HG02571 (cell line): ENCODE measurements at regions not wholly inside any gene's neighbourhood (a gene's known extent, or its start where the extent isn't known, plus 50 kb on each side); places are given as distances from the start of the nearest gene placed in this dataset.
"Not testable (repeated sequence)": the region's sequence is repeated elsewhere in the genome, so short reads cannot be mapped to it uniquely, and the experiment has no call there.

ENCODE experiments used
- ATAC-seq: cut with Tn5 transposase; IDR thresholded peaks from one replicate; pipeline ENCODE4 v1.9.1; 2021; ENCODE audit warnings: mild to moderate bottlenecking, moderate library complexity; ENCODE audit not compliant: unreplicated experiment

GRCh38 chr6:105884426-105884825 is 201.7 kb upstream of the PRDM1 start:
- no peak for ATAC-seq

DNA sequence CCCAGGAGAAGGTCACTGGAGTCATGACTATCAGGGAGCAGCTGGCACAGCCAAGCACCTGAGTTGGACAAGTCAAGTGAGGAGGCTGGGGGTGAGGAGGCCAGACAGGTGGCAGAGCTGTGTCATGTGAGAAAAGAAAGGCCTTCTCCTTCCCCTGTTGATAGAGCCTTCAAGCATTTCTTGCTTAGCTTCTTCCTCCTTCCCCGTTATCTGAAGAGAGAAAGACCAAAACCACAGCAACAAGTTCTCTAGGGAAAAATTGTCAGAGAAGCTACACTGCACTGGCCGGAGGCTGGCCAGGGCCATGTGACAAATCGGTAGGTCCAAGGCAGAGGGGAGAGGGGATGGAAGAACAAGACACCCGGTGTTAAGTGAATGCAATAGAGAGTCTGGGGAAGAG is 202.1 kb upstream of the PRDM1 start:
- ATAC-seq: no peak

DNA sequence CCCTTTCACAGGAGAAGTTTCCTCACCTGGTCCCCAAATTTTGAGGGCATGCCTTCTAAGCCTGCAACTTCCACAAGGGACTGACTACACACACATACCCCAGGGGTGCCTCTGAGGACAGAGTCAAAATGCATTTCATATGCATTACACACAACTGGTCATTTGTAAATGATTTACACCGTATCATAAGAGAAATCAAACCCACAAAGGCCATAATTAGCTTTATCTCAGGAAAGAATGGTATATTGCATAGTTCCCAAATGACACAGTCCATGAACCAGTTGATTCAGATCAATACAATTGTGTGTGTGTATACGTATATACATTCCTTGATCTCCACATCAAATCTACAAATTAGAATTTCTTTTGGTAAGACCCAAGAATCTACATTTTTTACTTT is 203.3 kb upstream of the PRDM1 start:
- ATAC-seq: no peak

- ATAC-seq: no peak
Measured at GRCh38 chr6:105882121-105882803, 203.9 kb upstream of the PRDM1 start.

DNA sequence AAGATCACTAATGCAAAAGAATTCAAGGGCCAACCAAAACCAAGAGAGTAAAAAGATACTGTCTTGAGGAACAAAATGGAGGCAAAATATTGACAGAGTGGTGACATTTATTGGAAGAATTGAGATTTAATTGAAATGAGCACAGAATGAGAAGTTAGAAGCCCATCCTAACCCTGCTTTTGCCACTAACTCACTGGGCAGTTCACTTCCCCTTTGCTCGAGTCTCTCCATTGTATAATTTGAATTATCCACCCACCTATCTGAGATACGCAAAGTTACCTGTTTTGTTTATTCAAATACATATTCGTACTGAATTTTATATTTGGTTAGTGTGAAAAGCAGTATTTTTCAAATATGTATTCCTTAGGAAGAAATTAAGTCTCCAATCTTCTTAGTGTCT is 204.5 kb upstream of the PRDM1 start:
- ATAC-seq: no peak

DNA sequence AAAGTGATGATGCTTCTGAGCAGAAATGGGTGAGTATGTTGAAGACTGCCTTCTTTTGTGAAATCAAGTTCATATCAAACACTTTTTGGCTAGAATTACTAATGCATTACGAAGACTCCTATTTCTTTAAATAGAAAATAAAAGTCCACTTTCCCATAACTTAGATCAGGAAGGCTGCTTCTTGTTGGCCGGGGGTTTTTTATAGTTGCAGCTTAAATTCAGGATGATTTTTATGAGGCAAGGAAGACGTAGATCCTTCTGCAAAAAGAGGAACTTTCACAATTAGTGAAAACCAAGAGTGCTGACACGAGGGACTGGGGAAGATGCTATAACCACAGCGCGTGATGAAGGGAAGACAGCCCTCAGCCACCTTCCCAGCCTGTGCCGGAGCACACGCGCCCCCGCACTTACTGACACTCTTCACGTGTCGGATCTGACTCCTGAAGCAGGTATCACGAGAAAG is 206.1 kb upstream of the PRDM1 start:
- ATAC-seq: no peak

DNA sequence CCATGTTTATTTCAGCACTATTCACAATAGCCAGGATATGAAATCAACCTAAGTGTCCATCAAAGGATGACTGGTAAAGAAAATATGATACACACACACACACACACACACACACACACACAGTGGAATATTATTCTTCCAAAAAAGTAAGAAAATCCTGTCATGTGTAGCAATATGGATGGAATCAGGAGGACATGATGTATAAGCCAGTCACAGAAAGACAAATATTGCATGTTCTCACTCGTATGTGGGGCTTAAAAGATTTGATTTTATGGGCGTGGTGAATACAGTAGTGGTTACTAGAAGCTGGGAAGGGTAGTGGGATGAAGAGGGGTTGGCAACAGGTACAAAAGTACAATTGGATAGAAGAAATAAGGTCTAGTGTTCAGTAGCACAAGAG is 207.0 kb upstream of the PRDM1 start:
- ATAC-seq: no peak

GRCh38 chr6:105875974-105876640 is 210.0 kb upstream of the PRDM1 start:
- no peak for ATAC-seq

- no peak for ATAC-seq
Measured at GRCh38 chr6:105874835-105875626, 211.1 kb upstream of the PRDM1 start.

- ATAC-seq: no peak
Measured at GRCh38 chr6:105873799-105874198, 212.3 kb upstream of the PRDM1 start.

GRCh38 chr6:105873211-105873704 is 212.9 kb upstream of the PRDM1 start:
- ATAC-seq: no peak

DNA sequence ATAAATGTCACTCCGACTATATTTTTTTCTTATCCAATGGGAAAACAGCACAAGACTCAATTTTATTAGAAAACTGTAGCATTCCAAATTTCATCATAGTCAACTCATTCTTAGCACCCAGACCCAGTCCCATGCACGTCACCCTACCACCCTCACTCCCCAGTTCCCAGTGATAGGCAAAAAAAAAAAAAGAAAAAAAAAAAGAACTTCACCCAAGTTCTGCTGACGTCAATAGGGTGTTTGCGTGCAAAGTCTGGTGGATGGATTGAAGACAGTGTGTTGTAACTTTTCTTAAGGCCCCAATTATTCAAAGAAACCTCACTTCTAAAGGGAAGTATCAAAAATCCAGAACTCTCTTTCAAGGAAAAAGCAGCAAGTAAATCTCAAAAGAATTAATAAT is 213.9 kb upstream of the PRDM1 start:
- ATAC-seq: no peak

DNA sequence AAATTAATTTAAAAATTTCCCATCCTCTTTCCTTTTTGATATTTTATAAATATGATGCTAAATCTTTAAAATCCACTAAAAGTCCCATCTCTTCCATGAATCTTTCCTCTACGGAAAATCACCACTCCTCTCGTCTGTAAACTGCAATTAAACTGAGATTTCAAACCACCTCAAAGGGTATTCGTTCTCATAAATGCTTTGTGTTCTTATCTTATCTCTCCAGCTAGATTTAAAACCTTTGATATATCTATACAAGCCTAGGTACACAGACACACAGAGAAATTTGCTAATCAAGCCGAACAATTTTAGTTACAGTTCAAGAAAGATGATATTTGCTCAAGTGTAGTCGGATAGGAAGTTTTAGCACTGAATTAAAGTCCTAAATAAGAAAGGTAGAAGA is 214.6 kb upstream of the PRDM1 start:
- ATAC-seq: no peak

DNA sequence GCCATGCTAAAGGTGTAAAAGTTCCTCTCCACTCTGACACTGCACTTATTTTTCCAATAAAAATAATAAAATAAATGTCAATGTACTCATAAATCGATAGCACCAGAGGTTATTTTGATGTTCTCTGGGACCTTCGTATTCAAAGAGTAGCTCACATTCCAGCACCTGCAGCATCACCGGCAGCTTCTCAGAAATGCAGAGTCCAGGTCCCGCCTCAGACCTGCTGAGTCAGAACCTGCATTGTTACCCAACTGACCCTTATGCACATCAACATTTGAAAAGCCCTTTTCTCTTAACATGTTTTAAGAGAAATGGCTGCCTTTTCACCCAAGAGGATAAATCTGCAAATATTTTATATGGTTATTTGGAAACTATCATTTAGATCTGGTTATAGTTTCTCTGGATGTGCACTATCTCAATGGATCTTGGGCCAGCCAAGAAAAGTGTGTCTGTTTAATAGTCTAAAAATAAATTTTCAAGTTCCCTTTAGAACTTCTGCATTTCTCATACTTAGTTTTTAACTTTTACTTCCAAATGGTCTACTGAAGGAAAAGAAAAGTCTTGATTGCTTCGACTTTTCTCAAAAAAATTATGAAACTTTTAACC is 216.2 kb upstream of the PRDM1 start:
- ATAC-seq: no peak

DNA sequence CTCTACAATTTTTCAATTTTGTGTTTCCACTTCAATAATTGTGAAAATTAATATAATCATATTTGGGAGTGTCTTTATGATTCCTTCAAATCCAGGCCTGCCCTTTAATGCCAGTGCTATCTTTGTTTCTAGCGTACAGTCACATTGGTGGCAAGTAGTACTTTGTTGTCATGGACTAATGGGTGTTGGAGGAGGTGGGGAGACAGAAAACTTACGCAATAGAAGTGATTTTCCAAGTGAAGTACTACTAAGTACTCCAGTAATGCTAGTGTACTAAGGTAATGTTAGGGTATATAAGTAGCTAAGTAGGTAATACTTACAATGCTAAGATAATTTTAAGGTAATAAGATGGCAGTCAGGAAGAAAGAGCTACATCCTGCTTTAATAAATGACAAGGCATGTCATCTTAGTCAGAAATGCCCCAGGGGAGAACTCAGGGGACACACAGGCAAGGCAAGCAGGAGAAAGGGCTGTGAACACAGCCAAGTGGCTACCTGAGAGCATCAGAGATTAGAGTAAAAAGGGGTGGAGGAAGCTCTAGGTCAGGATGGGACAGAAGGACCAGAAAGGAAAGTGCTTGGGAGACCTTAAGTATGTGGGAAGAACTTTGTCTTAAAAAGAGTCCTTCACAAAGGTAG is 217.2 kb upstream of the PRDM1 start:
- ATAC-seq: no peak

GRCh38 chr6:105867821-105868220 is 218.3 kb upstream of the PRDM1 start:
- no peak for ATAC-seq

- ATAC-seq: no peak
Measured at GRCh38 chr6:105867277-105867676, 218.9 kb upstream of the PRDM1 start.

DNA sequence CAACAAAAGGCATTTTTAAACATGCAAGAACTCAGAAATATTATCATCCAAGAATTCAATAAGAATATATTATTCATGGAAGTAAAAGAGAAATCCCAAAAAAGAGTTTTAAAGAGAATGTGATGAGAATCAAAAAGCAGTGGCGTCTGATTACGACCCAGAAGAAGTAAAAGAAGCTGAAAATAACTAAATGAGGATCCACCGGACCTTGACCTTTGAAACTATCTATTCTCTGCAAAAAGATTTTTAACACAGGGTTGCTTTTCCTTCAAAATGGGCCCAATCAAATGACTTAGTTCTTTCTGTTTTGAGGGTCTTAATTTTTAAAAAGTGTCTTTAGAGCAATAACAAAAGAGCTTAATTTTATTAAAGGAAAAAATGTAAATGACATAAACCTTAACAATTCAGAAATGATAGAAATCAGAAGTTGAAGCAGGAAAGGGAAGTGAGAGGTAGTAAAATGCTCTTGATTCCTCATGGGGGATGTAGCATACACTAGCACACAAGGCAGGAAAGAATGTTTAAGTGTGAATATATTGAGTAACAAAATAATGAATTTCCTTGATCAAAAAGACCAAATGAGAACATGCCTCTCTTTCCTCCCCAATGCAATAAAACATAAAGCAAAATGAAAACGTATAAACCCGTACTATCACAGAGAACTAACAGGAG is 223.1 kb upstream of the PRDM1 start:
- no peak for ATAC-seq

DNA sequence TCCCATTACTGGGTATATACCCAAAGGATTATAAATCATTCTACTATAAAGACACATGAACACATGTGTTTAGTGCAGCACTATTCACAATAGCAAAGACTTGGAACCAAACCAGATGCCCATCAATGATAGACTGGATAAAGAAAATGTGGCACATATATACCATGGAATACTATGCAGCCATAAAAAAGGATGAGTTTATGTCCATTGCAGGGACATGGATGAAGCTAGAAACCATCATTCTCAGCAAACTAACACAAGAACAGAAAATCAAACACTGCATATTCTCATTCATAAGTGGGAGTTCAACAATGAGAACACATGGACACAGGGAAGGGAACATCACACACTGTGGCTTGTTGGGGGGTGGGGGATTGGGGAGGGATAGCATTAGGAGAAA is 225.2 kb upstream of the PRDM1 start:
- not testable (repeated sequence) for ATAC-seq

DNA sequence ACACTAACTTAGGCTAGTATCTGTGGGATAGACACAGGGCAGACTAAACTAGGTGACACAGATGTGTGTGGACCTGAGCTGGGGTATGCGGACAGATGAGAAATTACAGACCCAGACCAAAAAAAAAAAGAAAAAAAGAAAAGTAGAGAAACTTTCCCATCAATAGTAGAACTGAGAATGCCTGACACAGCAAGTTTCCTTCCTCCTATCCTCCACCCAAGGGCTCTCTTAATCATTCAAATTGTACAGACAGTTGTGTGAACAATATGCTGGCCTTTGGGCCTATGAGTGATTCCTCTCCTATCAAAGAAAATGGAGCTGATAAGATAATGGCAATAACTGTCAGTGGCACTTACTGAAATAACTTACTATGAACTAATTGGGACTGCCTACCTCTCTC is 226.7 kb upstream of the PRDM1 start:
- ATAC-seq: no peak
